Suppressor macrophage treated with lipopolysaccharide for 1 hour (primary cell): ENCODE measurements at regions not wholly inside any gene's neighbourhood (a gene's known extent, or its start where the extent isn't known, plus 50 kb on each side); places are given as distances from the start of the nearest gene placed in this dataset.
"Not testable (repeated sequence)": the region's sequence is repeated elsewhere in the genome, so short reads cannot be mapped to it uniquely, and the experiment has no call there.

Experiments used
- DNase-seq, 3 donors: peaks; one replicate each; pipeline ENCODE4 v3.0.0-alpha.2; 2020 to 2022

DNA sequence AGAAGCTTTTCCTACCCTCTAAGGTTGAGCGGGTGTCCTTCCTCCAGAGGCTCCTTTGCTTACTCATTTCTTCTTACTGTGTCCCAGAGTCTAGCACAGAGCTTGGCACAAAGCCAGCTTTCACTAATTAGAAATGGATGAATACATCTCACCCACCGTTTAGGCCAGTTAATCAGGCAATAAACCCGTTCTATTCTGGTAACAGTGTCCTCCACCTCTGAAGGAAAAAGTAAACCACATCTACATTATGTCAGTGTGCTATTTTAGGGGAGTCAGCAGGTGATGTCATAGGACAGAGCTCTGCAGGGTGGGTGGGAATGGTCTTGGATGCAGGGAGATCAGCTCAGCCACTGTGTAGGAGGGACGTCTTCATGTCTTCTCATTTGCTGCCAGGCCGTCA, 109.2 kb downstream of the OSTF1 start:
- no peak for DNase-seq

- DNase-seq = no peak
Observed at GRCh38 chr9:75198436-75198835, 110.1 kb downstream of the OSTF1 start.

DNA sequence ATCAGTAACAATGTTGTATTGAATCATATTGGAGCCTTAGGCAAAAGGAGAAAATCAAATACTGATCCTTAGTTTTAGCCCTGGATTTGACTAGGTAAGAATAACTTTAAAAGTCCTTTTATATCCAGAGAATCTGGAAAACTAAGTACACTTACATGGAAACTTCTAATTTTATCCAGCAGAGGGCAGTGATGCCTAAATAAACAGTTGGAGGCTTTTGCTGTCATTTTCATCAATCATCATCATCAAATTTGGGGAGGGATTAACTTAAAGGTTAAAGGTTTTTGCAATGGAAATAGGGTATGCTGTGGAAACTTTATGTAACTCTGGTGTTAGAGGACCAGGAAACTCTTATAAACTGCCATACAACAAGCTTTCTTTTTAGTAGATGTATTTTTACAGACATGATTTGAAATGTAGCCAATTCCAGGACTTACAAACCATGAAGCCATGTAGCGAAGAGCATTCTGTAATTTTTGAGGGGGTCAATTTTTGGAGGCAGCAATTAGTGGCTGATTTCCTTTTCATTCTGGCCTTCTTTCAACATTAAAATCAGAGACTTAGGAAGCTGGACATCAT, 112.7 kb downstream of the OSTF1 start:
- peak; percentile 67 to 72 (median 67) for DNase-seq

DNA sequence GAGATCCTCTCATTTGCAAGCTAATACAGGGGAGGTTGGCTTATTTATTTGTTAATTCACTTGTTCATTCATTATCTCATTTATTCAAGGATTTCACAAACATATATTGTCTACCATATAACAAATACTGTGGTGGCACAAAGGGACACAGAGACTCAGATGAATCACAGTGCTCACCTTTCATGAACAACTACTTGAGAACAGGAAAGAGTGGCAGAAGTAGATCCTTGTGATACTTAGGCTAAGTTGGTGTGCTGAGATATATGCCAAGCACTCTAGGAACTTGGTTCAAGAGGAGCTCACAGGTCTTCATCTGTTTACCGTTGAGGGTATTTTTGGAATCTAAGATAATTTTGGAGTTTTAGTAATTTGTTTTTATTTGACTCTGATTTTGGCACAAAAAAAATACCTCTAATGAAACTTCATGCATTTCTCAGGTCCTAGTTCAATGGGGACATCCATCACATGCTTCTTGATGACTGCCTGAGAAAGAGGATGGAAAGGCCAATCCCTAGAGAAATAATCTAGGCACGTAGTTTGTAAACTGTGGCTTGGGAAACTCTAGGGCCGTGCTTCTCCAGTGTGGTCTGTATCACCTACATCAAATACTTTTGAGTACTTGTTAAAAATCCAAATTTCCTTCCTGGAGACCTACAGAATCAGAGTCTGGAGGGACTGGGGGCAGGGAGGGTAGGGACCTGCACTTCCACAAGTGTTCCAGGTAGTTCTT, 113.3 kb downstream of the OSTF1 start:
- no peak for DNase-seq

DNA sequence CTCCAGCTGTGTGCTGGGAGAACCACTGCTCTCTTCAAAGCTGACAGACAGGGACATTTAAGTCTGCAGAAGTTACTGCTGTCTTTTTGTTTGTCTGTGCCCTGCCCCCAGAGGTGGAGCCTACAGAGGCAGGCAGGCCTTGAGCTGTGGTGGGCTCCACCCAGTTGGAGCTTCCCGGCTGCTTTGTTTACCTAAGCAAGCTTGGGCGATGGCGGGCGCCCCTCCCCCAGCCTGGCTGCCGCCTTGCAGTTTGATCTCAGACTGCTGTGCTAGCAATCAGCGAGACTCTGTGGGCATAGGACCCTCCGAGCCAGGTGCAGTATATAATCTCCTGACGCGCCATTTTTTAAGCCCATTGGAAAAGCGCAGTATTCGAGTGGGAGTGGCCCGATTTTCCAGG, 119.7 kb downstream of the OSTF1 start:
- not testable (repeated sequence) for DNase-seq

GRCh38 chr9:75210215-75210614, 121.9 kb downstream of the OSTF1 start:
- DNase-seq = no peak

GRCh38 chr9:75213765-75214164, 125.5 kb downstream of the OSTF1 start:
- DNase-seq = no peak

- DNase-seq = no peak
Observed at GRCh38 chr9:75226403-75227139, 138.3 kb downstream of the OSTF1 start.

- no peak for DNase-seq
Observed at GRCh38 chr9:75228893-75229292, 140.6 kb downstream of the OSTF1 start.

DNA sequence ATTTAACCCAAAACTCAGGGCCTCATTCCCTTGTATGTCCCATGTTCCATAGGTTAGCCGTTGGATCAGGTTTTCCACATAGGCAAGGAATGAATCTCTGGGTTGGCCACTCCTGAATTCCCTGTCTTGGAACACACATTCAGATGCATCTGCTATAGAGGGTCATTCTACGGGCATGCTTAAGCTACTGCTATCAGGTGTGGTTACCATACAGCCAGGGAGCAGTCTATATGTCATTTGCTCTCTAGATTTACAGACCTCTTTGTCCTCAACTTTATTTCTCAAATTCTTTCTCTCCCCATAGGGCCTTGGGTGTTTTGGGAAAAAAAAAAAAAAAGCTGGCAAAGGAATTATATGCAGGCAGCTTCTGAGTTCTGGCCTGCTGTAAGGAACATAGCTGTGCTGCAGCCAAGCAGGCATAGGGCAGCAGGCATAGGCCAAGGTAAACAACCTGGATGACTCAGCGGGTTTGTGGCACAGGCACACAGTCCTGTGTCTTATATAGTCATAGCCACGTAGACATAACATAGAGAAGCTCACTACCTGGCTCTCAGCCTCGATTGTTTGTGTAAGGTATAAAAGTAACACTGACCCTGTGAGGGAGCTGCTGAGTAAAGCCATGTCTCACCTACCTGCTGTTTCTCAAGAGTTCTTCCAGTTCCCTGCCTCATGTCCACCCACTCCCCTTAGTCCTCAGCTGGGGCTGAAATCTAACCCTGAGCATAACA, 141.5 kb downstream of the OSTF1 start:
- no peak for DNase-seq

DNA sequence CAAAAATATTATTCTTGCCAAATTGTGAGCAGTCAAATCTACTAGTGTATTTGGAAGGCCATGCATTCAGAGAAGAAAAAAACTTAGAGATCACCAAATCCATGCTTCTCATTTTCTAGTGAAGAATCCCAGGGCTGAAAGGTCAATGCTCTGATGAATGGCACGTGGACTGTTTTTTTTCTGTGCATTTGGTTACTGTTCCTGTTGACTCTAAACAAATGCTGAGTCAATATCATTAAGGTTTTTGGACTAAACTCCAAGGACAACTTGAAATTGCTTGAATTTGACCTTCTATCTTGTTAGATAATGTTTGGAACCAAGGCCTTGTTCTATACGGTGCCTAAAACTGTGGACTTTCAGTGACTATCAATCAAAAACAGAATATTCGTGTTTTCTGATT, 142.2 kb downstream of the OSTF1 start:
- DNase-seq = no peak

DNA sequence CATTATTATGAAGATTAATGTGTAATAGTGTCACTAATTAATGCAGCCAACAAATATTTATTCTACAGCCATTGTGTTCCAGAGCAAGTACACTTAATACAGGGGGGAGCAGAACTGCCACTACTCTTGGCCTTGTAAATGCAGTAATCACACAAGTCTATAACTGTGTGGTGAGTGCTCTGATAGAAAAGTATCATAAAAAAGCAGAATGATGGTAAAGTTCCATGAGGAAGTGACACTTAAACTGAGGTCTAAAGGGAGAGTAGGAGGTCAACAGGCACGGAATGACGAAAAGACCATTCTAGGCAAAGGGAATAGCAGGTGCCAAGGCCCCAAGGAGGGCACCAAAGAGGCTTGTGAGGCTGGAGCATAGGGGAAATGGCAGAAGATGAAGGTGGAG, 142.9 kb downstream of the OSTF1 start:
- DNase-seq = no peak

DNA sequence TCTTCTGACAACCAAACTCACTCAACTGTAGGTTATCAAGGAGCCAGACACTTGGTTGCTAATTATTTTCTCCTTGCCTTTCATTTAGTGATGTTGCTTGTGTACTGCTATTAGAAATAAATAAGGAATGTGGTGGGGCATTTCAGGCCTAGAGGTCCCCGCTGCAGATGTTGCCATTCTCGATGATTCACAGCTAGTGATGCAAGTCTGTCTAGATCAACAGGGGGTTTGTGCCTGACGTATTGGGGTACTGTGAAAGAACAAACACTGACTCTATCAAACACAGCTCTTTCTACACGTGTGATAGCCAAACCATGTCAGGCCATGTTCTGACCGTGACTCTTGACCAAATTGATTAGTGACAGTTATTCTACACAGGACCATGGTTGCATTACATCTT, 144.7 kb downstream of the OSTF1 start:
- no peak for DNase-seq

GRCh38 chr9:75235632-75236031, 147.3 kb downstream of the OSTF1 start:
- DNase-seq = no peak

GRCh38 chr9:75238311-75238976, 150.1 kb downstream of the OSTF1 start:
- DNase-seq = peak; percentile 32 to 59 (median 42)

GRCh38 chr9:75239176-75239575, 150.9 kb downstream of the OSTF1 start:
- DNase-seq = peak; percentile 40 to 49 (median 47)

GRCh38 chr9:75242426-75242825, 154.1 kb downstream of the OSTF1 start:
- DNase-seq = peak; percentile 3 to 67 (median 52)

GRCh38 chr9:75246949-75247348, 158.6 kb downstream of the OSTF1 start:
- DNase-seq = no peak

- peak; percentile 64 to 72 (median 70) for DNase-seq
Observed at GRCh38 chr9:75265525-75265972, 177.2 kb downstream of the OSTF1 start.

- no peak for DNase-seq
Observed at GRCh38 chr9:75269197-75269596, 180.9 kb downstream of the OSTF1 start.

- not testable (repeated sequence) for DNase-seq
Observed at GRCh38 chr9:75273055-75273454, 184.7 kb downstream of the OSTF1 start.

DNA sequence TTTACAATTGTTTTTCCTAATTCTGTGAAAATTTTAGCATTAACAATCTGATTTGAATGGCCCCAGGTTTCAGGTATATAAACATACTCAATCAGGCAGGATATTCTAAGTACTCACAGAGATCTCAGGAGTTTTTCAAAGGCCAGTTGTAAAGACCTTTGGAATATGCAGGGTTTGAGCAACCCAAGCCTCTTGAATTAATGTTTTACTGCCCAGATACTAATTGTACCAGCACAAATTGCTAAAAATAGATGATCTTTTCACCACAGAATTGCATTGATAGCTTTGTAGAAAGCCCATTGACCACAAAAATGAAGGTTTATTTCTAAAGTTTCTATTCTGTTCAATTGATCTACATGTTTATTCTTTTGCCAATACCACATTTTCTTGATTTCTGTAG, 186.5 kb downstream of the OSTF1 start:
- DNase-seq = no peak

DNA sequence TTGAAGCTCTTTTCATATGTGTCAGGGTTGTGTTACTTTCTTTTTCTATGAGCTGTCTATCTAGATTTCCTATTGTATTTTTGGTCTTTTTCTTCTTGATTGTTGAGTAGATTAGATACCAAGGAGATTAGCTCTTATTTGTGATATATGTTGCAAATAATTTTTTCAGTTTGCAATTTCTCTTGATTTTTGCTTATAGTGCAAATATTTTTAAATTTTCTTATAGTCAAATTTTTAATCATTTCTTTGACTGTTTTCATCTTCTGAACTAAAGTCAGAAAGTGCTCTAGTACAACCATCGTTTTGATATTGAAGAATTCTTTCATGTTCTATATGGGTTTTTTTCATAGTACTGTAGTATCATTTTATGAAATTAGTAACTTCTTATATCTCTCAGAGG, 193.7 kb downstream of the OSTF1 start:
- DNase-seq = no peak
